Ovary (tissue), 7 donors: ENCODE measurements at regions not wholly inside any gene's neighbourhood (a gene's known extent, or its start where the extent isn't known, plus 50 kb on each side); places are given as distances from the start of the nearest gene placed in this dataset.

Experiments
- DNase-seq, 5 donors: peaks; one replicate each; pipeline ENCODE4 v3.0.0-alpha.2; 2019 to 2020
- H3K27ac ChIP-seq, 2 donors: fragments of 200-600 bp; one replicate each; pipeline versions ENCODE4 v1.5.1 to v1.8.0; 2019 to 2022
- H3K27me3 ChIP-seq: fragments of 200-600 bp; one replicate; pipeline ENCODE4 v1.8.0; 2022
- H3K36me3 ChIP-seq: fragments of 200-600 bp; sonication (generic); one replicate; pipeline ENCODE4 v1.5.1; 2019
- H3K4me1 ChIP-seq: one replicate; pipeline ENCODE4 v1.8.1; 2013; ENCODE audit warnings: mild to moderate bottlenecking, moderate library complexity; ENCODE audit not compliant: insufficient read depth
- H3K4me3 ChIP-seq: fragments of 200-600 bp; sonication (generic); one replicate; pipeline ENCODE4 v1.5.1; 2017
- H3K9me3 ChIP-seq, 2 donors: fragments of 200-600 bp in 1 of 2; sonication (generic) in 1 of 2; one replicate each; pipeline versions ENCODE4 v1.5.1 to v1.8.1; 2013 to 2019; ENCODE audit warnings: mild to moderate bottlenecking in 1 of 2, moderate library complexity in 1 of 2
- CTCF ChIP-seq, 3 donors: fragments of 450-650 bp in 2 of 3; fragments of 200-600 bp in 1 of 3; IDR thresholded peaks; one replicate each; pipeline versions ENCODE4 v1.5.1 to v1.8.0; 2016 to 2022; ENCODE audit warnings: antibody characterized with exemption in 3 of 3, mild to moderate bottlenecking in 1 of 3
- EP300 ChIP-seq: sonication (generic); formaldehyde crosslinking; IDR thresholded peaks from one replicate; pipeline ENCODE4 v1.6.1; 2017; ENCODE audit warnings: antibody characterized with exemption
- POLR2A ChIP-seq: fragments of 450-650 bp; IDR thresholded peaks from one replicate; pipeline ENCODE4 v1.6.1; 2017; ENCODE audit warnings: antibody characterized with exemption, mild to moderate bottlenecking, moderate library complexity
- WGBS, 3 donors: extraction: QIAGEN DNeasy Blood & Tissue Kit in 1 of 3; methylation state at CpG; one replicate each; pipeline versions ENCODE4 v1.1.5 to v1.1.7; 2013 to 2017; 5-methylcytosine and 5-hydroxymethylcytosine counted together
- intact Hi-C, 4 donors: fragments of 100-400 bp; cut with DNase I; formaldehyde crosslinking; loops; one replicate each; pipeline versions ENCODE4 v1.11.0 to v1.15.1; 2022 to 2023
- donor health status: DM: no; HTN: no; CAD: no; lungs with moderate emphysema.
- donor health status: DM: no; HTN: no; CAD: no.
- donor health status: Bipolar disorder and iron deficiency.
- donor health status: DM: no; HTN: no; CAD: no.
- donor health status: DM: yes; HTN: yes; CAD: no.

- H3K4me1 ChIP-seq, result no peaks in the 10 kb centered on the region
- no peak for DNase-seq
- H3K4me3 ChIP-seq, result no peak overlapping the region
- WGBS, 3 donors, result 90 to 92% (median 90%) methylated on average over 3 of the region's 3 CpGs
- H3K27ac ChIP-seq, result no peak overlapping the region
- H3K36me3 ChIP-seq, result no peaks in the 10 kb centered on the region
- TF ChIP-seq CTCF (IDR thresholded peaks at IDR 0.05), result no peak
- no peak for TF ChIP-seq EP300
- no peak for TF ChIP-seq POLR2A
- intact Hi-C loops, result no loop called here
- H3K9me3 ChIP-seq, result no peaks in the 10 kb centered on the region
- H3K27me3 ChIP-seq, result no peaks in the 10 kb centered on the region
These were observed 150.4 kb upstream of the NEBL start for GRCh38 chr10:21047511-21047910.

- TF ChIP-seq EP300 (no peak), CTCF (IDR thresholded peaks at IDR 0.05) (no peak), POLR2A (no peak)
- no peaks in the 10 kb centered on the region for H3K27me3 ChIP-seq
- H3K27ac ChIP-seq, result no peak overlapping the region
- H3K9me3 ChIP-seq, result no peaks in the 10 kb centered on the region
- H3K4me3 ChIP-seq, result no peak overlapping the region
- H3K4me1 ChIP-seq, result no peaks in the 10 kb centered on the region
- DNase-seq, result no peak
- H3K36me3 ChIP-seq, result no peaks in the 10 kb centered on the region
- intact Hi-C loops, result no loop called here
These were observed 150.0 kb upstream of the NEBL start for GRCh38 chr10:21047096-21047495.

GRCh38 chr10:21043044-21043443, 145.9 kb upstream of the NEBL start:
- H3K27me3 ChIP-seq, result no peaks in the 10 kb centered on the region
- intact Hi-C loops, result no loop called here
- no peak for DNase-seq
- H3K36me3 ChIP-seq, result no peaks in the 10 kb centered on the region
- H3K4me3 ChIP-seq, result no peak overlapping the region
- no peaks in the 10 kb centered on the region for H3K4me1 ChIP-seq
- TF ChIP-seq CTCF (IDR thresholded peaks at IDR 0.05), result no peak
- no peak for TF ChIP-seq POLR2A
- TF ChIP-seq EP300, result no peak
- WGBS, 3 donors, result 93 to 96% (median 94%) methylated on average over 4 of the region's 4 CpGs
- no peaks in the 10 kb centered on the region for H3K9me3 ChIP-seq
- H3K27ac ChIP-seq, result no peak overlapping the region

GRCh38 chr10:21042536-21042935, 145.4 kb upstream of the NEBL start:
- Histone ChIP-seq H3K27me3 (no peaks in the 10 kb centered on the region), H3K4me1 (no peaks in the 10 kb centered on the region), H3K36me3 (no peaks in the 10 kb centered on the region), H3K9me3 (no peaks in the 10 kb centered on the region), H3K4me3 (no peak overlapping the region), H3K27ac (no peak overlapping the region)
- no peak for DNase-seq
- 58 to 83% (median 76%) methylated on average over 1 of the region's 1 CpG for WGBS, 3 donors
- TF ChIP-seq EP300 (no peak), CTCF (IDR thresholded peaks at IDR 0.05) (no peak), POLR2A (no peak)
- intact Hi-C loops, result no loop called here
